ENCODE measurements at regions not wholly inside any gene's neighbourhood (a gene's known extent, or its start where the extent isn't known, plus 50 kb on each side); places are given as distances from the start of the nearest gene placed in this dataset.
"Not testable (repeated sequence)": the region's sequence is repeated elsewhere in the genome, so short reads cannot be mapped to it uniquely, and the experiment has no call there.

GRCh38 chr9:67312504-67312903 lies 320.2 kb upstream of the SPATA31A3 start:
- not testable (repeated sequence) for TF ChIP-seq POLR2AphosphoS5 (IDR thresholded peaks at IDR 0.05; ENCODE audit: low read depth); CTCF (IDR thresholded peaks at IDR 0.05; ENCODE audit: insufficient read depth, low read length); GABPA (IDR thresholded peaks at IDR 0.05; ENCODE audit: low read depth); REST (IDR thresholded peaks at IDR 0.05; ENCODE audit: insufficient replicate concordance, low read depth)

Measured in HL-60 (cell line).